HG02973 (cell line): ENCODE measurements at regions not wholly inside any gene's neighbourhood (a gene's known extent, or its start where the extent isn't known, plus 50 kb on each side); places are given as distances from the start of the nearest gene placed in this dataset.

ENCODE experiments used
- ATAC-seq: cut with Tn5 transposase; IDR thresholded peaks from one replicate; pipeline ENCODE4 v1.9.1; 2021; ENCODE audit warnings: moderate library complexity; ENCODE audit not compliant: unreplicated experiment

DNA sequence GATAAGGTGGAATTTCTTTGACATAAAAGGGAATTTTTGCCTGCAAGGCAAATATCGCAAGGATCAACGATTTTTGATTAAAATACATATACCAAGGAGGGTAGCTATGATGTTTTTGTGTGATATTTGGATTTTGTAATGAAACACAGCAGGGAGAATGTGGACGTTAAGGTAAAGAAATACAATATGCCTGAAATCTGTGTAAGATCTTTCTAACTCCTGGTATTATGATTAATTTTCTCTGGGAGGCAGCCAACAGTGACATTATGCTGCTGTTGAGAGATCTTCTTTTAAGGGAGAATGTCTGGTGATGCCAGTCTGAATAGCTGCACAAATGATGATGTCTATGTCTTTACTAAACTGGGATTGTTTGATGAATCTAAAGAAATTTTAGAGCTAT is 972.2 kb downstream of the SQOR start:
- no peak for ATAC-seq

DNA sequence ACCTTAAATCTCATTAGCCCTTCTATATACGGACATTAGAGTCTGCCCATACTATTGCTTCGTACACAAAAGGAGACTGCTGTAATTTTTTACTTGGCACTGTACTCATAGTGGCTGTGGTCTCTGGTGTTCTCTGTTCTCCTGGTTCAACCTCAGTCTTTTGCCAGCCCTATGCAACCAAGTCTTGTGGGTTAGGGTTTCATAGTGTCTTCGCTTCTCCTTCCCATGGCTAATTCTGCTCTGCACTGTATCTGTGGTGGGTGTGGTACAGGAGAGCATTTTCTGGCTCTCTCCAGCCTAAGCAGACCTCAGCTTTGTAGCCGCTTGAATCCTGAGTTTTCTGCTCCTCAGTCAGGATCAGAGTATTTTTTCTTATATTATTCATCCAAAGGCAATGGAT is 981.2 kb downstream of the SQOR start:
- ATAC-seq, result no peak

DNA sequence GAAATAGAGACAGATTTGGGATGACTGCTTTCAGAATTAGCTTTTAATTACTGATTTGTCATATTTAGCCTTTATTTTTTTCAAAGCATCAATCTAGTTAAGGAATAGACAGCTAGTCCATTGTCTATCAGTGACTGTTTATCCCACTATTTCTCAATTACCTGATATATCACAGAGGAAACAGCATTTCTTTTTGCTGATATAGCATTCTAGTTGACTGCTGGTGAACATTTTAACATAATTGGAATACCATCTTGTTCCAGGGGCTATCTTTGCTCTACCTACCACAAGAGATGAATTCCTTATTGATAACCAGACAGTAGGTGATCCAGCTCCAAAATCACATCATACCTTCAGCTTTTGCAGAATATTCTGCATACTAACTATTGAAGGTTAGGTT is 982.7 kb downstream of the SQOR start:
- ATAC-seq, result no peak

- no peak for ATAC-seq
Observed at GRCh38 chr15:46618984-46619383, 984.2 kb downstream of the SQOR start.

- no peak for ATAC-seq
Observed at GRCh38 chr15:46620392-46621013, 985.7 kb downstream of the SQOR start.

DNA sequence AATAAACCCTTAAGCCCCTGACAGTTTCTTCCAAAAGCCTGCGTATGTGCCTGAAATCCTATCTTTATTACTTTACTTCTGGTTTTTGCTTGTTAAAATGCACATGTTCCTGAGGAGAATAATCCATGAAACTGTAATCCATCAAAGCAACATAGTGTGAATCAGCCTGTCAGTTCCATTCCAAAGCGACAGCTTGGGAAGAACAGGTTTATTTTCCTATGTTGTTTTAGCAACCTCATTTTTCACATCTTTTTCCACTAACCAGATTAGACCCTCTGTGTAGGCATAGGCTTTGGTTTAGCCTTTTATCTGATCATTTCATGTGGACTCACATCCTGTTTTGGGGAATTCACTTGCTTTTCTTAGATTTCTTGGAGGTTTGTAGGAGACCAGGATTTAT is 988.0 kb downstream of the SQOR start:
- no peak for ATAC-seq

- no peak for ATAC-seq
Observed at GRCh38 chr15:46636206-46636605, 1001.4 kb downstream of the SQOR start.

DNA sequence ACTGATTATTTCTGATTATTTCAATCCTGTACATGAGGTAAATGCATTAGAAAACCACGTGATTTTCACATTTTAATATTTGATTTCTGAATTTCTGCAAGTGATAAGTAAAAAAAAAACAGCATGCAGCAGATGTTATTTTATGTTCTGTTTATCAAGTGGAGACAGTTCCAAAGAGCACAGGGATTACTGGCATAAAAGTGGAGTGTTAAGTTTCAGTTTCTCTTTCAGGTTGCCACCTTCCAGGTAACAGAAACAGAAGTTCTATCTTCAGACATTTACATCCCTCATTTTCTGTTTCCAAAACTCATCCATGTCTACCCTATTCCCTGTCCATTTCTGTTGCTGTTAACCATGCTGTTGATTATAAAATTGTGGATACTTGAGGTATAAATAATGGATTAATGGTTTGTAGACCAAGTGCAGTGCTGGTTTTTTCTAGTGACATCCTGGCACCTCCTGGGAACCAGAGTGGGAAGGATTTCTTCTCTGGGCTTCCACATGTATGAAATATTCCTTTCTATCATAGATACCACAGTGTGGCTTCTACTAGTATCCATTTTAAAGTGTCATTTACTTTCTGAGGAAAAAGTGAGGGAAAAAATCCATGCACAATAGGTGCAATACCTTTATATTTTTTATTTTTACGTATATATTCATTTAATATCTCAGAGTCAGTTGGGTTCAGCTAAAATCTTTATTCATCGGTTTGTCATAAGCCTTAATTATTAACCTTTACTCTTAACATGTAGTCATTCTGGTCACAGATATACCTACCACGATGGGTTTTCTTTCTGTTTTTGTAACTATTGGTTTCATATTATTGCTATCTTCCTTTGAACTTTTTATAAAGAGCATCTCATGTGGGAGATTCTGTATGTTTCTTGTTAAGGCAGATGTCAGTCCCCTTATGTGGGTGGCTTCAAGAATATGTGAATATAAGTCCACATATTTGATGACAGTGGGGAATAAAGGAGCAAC is 1010.0 kb downstream of the SQOR start:
- no peak for ATAC-seq

GRCh38 chr15:46646490-46646889 is 1011.7 kb downstream of the SQOR start:
- ATAC-seq, result no peak

- no peak for ATAC-seq
Observed at GRCh38 chr15:46647046-46647445, 1012.2 kb downstream of the SQOR start.

DNA sequence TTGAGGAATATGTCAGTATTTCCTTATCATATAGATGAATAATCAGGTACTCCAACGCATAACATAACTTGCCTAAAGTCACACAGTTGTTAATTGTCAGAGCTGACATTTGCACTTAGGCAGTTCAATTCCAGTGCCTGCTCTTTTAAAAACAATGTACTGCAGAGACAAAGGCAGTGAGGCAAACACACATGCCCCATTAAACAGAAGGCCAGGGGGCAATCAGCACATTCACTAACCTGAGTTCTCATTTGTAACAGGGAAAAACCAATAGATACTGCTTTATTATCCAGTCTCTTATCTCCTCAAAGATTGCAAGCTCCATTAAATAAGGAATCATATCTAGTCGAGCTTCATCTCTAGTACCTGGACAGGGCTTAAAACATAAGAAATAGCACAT is 1017.4 kb downstream of the SQOR start:
- no peak for ATAC-seq

DNA sequence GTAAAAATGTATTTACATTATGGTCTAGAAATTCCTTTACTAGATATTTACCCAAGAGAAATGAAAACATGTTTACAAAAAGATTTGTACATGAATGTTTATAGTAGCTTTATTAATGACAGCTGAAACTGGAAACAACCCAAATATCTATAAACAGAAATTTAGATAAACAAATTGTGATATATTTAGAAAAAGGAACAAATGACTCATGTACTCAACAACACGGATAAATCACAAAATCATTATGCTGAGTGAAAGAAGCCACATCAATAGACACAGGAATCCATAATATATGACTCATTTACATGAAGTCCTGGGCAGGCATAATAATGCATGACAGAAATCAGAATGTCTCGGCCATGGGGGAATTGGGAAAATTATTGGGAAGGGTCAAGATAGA is 1020.2 kb downstream of the SQOR start:
- ATAC-seq, result no peak

DNA sequence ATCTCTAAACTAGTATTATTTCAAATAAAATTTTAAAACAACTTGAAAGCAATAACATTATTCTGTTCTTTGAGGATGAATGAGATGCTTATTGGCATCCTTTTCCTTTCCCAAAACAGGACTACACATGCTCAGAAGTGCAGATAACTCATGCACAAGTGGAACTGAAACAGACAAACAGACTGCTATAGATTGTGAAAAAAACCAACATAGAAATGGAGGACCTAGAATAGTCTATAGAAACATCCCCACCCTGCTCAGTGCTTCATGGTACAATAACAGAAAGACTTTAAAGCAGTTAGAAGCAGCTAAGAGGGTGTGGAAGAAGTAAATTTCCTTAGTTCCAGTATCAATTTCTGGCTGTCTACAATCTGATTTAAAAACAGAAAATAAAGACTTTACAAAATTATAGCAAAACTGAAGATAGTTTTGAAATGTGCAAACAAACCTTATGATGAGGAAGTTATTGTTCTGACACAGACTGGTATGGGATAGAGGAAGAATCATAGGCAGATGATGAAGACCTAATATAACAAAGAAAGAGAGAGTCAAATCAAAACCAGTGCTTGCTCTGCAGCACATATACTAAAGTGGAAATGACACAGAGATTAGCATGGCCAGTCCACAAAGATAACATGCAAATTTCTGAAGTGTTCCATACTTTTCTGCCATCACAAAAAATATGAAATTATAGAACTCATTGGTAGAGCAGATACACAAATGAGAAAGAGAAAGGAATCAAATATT is 1025.4 kb downstream of the SQOR start:
- ATAC-seq, result no peak

DNA sequence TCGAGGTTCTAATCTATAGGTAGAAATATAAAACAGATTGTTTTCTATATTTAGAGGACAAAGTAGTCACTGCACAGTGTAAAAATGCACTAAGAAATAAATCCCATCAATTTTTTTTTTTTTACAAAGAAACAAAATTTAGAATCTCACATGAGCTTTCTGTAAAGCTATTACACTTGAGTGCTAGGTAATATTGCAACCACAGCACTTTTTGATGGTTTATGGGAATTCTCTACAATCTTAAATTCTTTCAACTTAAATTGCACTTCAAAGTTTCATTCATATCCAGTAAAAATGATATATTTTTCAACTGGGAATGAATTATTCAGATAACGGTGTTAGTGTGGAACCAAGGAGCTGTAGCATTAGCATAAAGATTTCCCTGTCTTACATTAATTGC is 1035.4 kb downstream of the SQOR start:
- no peak for ATAC-seq

- ATAC-seq, result no peak
Observed at GRCh38 chr15:46671336-46671735, 1036.5 kb downstream of the SQOR start.

DNA sequence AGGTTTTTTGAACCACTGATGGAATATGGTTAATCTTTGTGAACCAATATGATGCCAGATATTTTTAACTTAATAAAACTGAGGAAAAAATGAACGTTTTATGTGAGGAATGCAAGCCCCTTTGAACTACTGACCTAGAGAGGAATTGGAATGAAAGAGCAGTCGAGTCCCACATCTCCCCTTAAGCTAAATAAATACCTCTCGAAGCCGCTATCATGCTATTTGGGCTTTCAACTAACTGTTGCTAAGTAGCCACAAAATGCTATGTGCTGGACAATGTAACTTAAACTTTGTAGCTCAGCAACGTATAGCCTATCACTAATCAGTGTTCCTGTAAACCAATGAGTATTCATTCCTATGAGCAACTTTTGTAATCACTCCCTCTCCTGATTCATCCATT is 1037.2 kb downstream of the SQOR start:
- ATAC-seq, result no peak

GRCh38 chr15:46676233-46677206 is 1040.8 kb upstream of the SEMA6D start:
- ATAC-seq, result no peak

GRCh38 chr15:46677491-46677890 is 1039.8 kb upstream of the SEMA6D start:
- ATAC-seq, result no peak

DNA sequence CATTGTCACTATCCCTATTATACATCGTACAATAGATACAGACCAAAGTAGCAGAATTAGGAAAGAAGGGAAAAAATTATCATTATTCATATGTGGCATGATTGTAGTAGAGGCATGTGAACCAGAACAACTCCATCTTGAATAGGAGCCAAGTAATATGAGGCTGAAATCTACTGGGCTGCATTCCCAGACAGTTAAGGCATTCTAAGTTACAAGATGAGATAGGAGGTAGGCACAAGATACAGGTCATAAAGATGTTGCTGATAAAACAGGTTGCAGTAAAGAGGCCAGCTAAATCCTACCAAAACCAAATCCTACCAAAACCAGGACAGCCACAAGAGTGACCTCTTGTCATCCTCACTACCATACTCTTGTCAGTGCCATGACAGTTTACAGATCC is 1035.4 kb upstream of the SEMA6D start:
- no peak for ATAC-seq

DNA sequence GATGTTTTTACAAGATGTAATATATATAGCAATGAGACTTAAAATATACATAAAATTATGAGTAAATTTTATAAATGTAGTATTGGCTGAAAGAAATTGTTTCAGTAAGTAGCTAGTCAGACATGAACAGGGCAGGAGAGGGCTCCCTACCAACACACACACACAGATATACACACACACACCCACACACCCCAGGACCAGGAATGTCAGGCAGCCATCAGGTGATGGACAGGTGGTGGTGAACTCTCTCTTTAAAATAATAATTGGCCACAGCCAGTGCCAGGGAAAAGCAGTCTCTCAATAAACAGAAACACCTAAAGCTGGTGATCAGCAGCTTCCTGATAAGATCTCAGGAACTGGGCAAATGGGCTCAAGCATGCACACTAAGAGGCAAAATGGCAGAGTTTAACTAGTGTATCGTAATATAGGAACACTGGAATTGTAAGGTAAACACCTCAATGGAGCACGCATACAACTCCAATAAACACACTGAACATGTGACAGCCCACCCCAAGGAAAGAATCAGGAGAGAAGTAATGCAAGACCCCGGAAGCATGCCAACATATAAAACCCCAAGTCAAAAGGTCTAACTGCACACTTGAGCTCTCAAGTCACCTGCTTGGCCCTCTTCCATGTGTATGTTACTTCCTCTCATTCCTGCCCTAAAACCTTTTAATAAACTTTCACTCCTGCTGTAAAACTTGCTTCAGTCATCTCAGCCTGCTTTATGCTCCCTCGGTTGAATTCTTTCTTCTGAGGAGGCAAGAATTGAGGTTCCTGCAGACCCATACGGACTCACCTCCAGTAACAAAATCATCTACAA is 1034.1 kb upstream of the SEMA6D start:
- no peak for ATAC-seq
